MM.1S (cell line): ENCODE measurements at regions not wholly inside any gene's neighbourhood (a gene's known extent, or its start where the extent isn't known, plus 50 kb on each side); places are given as distances from the start of the nearest gene placed in this dataset.
"Not testable (repeated sequence)": the region's sequence is repeated elsewhere in the genome, so short reads cannot be mapped to it uniquely, and the experiment has no call there.

Experiments used
- DNase-seq: peaks from one replicate; pipeline ENCODE4 v3.0.0-alpha.2; 2015
- H2AFZ ChIP-seq: fragments of 300-600 bp; sonication (generic); 2 replicates; pipeline ENCODE4 v1.6.0; 2016; ENCODE audit warnings: antibody characterized with exemption, low read length
- H3F3A ChIP-seq: fragments of 300-600 bp; sonication (generic); 2 replicates; pipeline ENCODE4 v1.6.1; 2016; ENCODE audit warnings: mild to moderate bottlenecking, antibody characterized with exemption, low read length, moderate library complexity, mixed read lengths; ENCODE audit not compliant: insufficient read depth
- H3K27ac ChIP-seq: fragments of 300-600 bp; sonication (generic); 2 replicates; pipeline ENCODE4 v1.5.1; 2016; ENCODE audit warnings: mild to moderate bottlenecking, low read length
- H3K27me3 ChIP-seq: fragments of 300-600 bp; sonication (generic); replicated peaks from 2 replicates; pipeline ENCODE4 v1.6.0; 2016; ENCODE audit warnings: low read length; ENCODE audit not compliant: insufficient read depth
- H3K36me3 ChIP-seq: fragments of 300-600 bp; sonication (generic); replicated peaks from 2 replicates; pipeline ENCODE4 v1.6.1; 2016; ENCODE audit warnings: mild to moderate bottlenecking, low read length, mixed read lengths; ENCODE audit not compliant: insufficient read depth
- H3K4me1 ChIP-seq: fragments of 300-600 bp; sonication (generic); 2 replicates; pipeline ENCODE4 v1.6.1; 2016; ENCODE audit warnings: low read length, mixed read lengths
- H3K4me2 ChIP-seq: fragments of 300-600 bp; sonication (generic); 2 replicates; pipeline ENCODE4 v1.6.0; 2016; ENCODE audit warnings: low read depth, low read length
- H3K4me3 ChIP-seq: fragments of 300-600 bp; sonication (generic); 2 replicates; pipeline ENCODE4 v1.5.1; 2016; ENCODE audit warnings: low read length, mixed read lengths
- H3K79me2 ChIP-seq: fragments of 300-600 bp; sonication (generic); 2 replicates; pipeline ENCODE4 v1.6.1; 2016; ENCODE audit warnings: mixed run types, low read length, mixed read lengths
- H3K9ac ChIP-seq: fragments of 300-600 bp; sonication (generic); 2 replicates; pipeline ENCODE4 v1.6.1; 2016; ENCODE audit warnings: low read length, mixed read lengths
- H3K9me2 ChIP-seq: fragments of 300-600 bp; sonication (generic); replicated peaks from 2 replicates; pipeline ENCODE4 v1.6.1; 2016; ENCODE audit warnings: mild to moderate bottlenecking, low read length, mixed read lengths; ENCODE audit not compliant: insufficient read depth
- H3K9me3 ChIP-seq: fragments of 300-600 bp; sonication (generic); replicated peaks from 2 replicates; pipeline ENCODE4 v1.6.1; 2016; ENCODE audit warnings: mild to moderate bottlenecking, low read length, mixed read lengths; ENCODE audit not compliant: insufficient read depth
- H4K20me1 ChIP-seq: fragments of 300-600 bp; sonication (generic); 2 replicates; pipeline ENCODE4 v1.6.1; 2016; ENCODE audit warnings: mild to moderate bottlenecking, low read length, moderate library complexity, mixed read lengths; ENCODE audit not compliant: insufficient read depth
- EZH2 ChIP-seq: fragments of 300-600 bp; sonication (generic); optimal IDR thresholded peaks from 2 replicates; pipeline ENCODE3; 2017; ENCODE audit warnings: low read depth, mild to moderate bottlenecking, antibody characterized with exemption, low read length, mixed read lengths
- EZH2phosphoT487 ChIP-seq: fragments of 300-600 bp; sonication (generic); IDR thresholded peaks from 2 replicates; pipeline ENCODE4 v1.6.1; 2018; ENCODE audit warnings: antibody characterized with exemption, low read length
- TF ChIP-seq, protein P1 (sequence below): fragments of 300-600 bp; sonication (generic); IDR thresholded peaks from 2 replicates; pipeline ENCODE4 v1.5.1; 2016; ENCODE audit warnings: antibody characterized with exemption, low read length, mixed read lengths

- DNase-seq = no peak
These were observed 109.5 kb downstream of the ZNF675 start for GRCh38 chr19:23577501-23577900.

GRCh38 chr19:23571175-23571574 lies 115.8 kb downstream of the ZNF675 start:
- H3K79me2 ChIP-seq = no peaks in the 10 kb centered on the region
- H3K27ac ChIP-seq = no peak overlapping the region
- no peaks in the 10 kb centered on the region for H3K9me3 ChIP-seq
- no peaks in the 10 kb centered on the region for H3K36me3 ChIP-seq
- H3K4me1 ChIP-seq = no peaks in the 10 kb centered on the region
- no peaks in the 10 kb centered on the region for H3F3A ChIP-seq
- H4K20me1 ChIP-seq = no peaks in the 10 kb centered on the region
- H3K4me2 ChIP-seq = no peak overlapping the region
- H3K9ac ChIP-seq = no peak overlapping the region
- no peak overlapping the region for H3K4me3 ChIP-seq
- H3K9me2 ChIP-seq = no peaks in the 10 kb centered on the region
- TF ChIP-seq EZH2phosphoT487 (no peak), EZH2 (no peak)
- TF ChIP-seq, protein P1, sequence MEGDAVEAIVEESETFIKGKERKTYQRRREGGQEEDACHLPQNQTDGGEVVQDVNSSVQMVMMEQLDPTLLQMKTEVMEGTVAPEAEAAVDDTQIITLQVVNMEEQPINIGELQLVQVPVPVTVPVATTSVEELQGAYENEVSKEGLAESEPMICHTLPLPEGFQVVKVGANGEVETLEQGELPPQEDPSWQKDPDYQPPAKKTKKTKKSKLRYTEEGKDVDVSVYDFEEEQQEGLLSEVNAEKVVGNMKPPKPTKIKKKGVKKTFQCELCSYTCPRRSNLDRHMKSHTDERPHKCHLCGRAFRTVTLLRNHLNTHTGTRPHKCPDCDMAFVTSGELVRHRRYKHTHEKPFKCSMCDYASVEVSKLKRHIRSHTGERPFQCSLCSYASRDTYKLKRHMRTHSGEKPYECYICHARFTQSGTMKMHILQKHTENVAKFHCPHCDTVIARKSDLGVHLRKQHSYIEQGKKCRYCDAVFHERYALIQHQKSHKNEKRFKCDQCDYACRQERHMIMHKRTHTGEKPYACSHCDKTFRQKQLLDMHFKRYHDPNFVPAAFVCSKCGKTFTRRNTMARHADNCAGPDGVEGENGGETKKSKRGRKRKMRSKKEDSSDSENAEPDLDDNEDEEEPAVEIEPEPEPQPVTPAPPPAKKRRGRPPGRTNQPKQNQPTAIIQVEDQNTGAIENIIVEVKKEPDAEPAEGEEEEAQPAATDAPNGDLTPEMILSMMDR = no peak
- H2AFZ ChIP-seq = no peak overlapping the region
- H3K27me3 ChIP-seq = no peaks in the 10 kb centered on the region
- no peak for DNase-seq

More at GRCh38 chr19:23577501-23577900, 109.5 kb downstream of the ZNF675 start:
- Histone ChIP-seq H3K27me3 (no peaks in the 10 kb centered on the region), H3K4me3 (no peak overlapping the region), H3F3A (no peaks in the 10 kb centered on the region), H3K4me2 (no peak overlapping the region), H4K20me1 (no peaks in the 10 kb centered on the region), H3K9me2 (no peaks in the 10 kb centered on the region), H2AFZ (no peak overlapping the region), H3K9ac (no peak overlapping the region), H3K9me3 (no peaks in the 10 kb centered on the region), H3K36me3 (no peaks in the 10 kb centered on the region), H3K4me1 (no peaks in the 10 kb centered on the region), H3K27ac (no peak overlapping the region), H3K79me2 (no peaks in the 10 kb centered on the region)
- TF ChIP-seq EZH2 (no peak), EZH2phosphoT487 (no peak)
- TF ChIP-seq, protein P1 = no peak

- not testable (repeated sequence) for H3F3A ChIP-seq, H3K79me2 ChIP-seq, H3K9me2 ChIP-seq, H3K4me1 ChIP-seq, H4K20me1 ChIP-seq, H3K9ac ChIP-seq, H3K9me3 ChIP-seq, H3K4me2 ChIP-seq, DNase-seq, H2AFZ ChIP-seq, H3K36me3 ChIP-seq, H3K4me3 ChIP-seq, H3K27ac ChIP-seq, H3K27me3 ChIP-seq
These were observed 118.9 kb downstream of the ZNF675 start for GRCh38 chr19:23568116-23568515.

- no peak for DNase-seq
- Histone ChIP-seq H3K4me1 (no peaks in the 10 kb centered on the region), H3K79me2 (no peaks in the 10 kb centered on the region), H3K4me3 (no peak overlapping the region), H3K9me2 (no peaks in the 10 kb centered on the region), H2AFZ (no peak overlapping the region), H3K27me3 (no peaks in the 10 kb centered on the region), H3K9me3 (no peaks in the 10 kb centered on the region), H4K20me1 (no peaks in the 10 kb centered on the region), H3K9ac (no peak overlapping the region), H3K4me2 (no peak overlapping the region), H3K27ac (no peak overlapping the region), H3K36me3 (no peaks in the 10 kb centered on the region), H3F3A (no peaks in the 10 kb centered on the region)
- TF ChIP-seq, protein P1 = no peak
- TF ChIP-seq EZH2 (no peak), EZH2phosphoT487 (no peak)
These were observed 121.8 kb downstream of the ZNF675 start for GRCh38 chr19:23565256-23565655.
